ENCODE measurements at regions not wholly inside any gene's neighbourhood (a gene's known extent, or its start where the extent isn't known, plus 50 kb on each side); places are given as distances from the start of the nearest gene placed in this dataset.

GRCh38 chr2:111689941-111690340 is 194.1 kb downstream of the ANAPC1 start:
- in situ Hi-C loops (cut with MboI; ENCODE audit: low sequenced_read_pairs): no loop called here
- CTCF ChIA-PET: no interaction called here
- H4K5ac ChIP-seq (ENCODE audit: low read depth, low read length): no peak overlapping the region

More at GRCh38 chr2:111689941-111690340, 194.1 kb downstream of the ANAPC1 start:
- no TSS peak for BruUV-seq (replicated peaks)
- no peak for TF ChIP-seq CHD1 (IDR thresholded peaks at IDR 0.05; ENCODE audit: low read depth, low read length)
- TF ChIP-seq ELK1 (IDR thresholded peaks at IDR 0.05; ENCODE audit: borderline replicate concordance, low read depth, low read length): no peak
- TF ChIP-seq RCOR1 (IDR thresholded peaks at IDR 0.05; ENCODE audit: insufficient replicate concordance, low read length): no peak
- no peak for TF ChIP-seq MAZ (IDR thresholded peaks at IDR 0.05; ENCODE audit: borderline replicate concordance, low read depth, low read length)
- TF ChIP-seq FOS (IDR thresholded peaks at IDR 0.05; ENCODE audit: low read depth, low read length): no peak
- TF ChIP-seq MAFK (IDR thresholded peaks at IDR 0.05; ENCODE audit: low read depth, low read length): no peak
- no peak for TF ChIP-seq CTCF (conservative IDR thresholded peaks at IDR 0.05; ENCODE audit: low read depth, low read length)
- no peak for TF ChIP-seq RAD21 (IDR thresholded peaks at IDR 0.05; ENCODE audit: low read length)
- TF ChIP-seq BHLHE40 (IDR thresholded peaks at IDR 0.05; ENCODE audit: low read depth, low read length): no peak
- TF ChIP-seq RFX5 (IDR thresholded peaks at IDR 0.05; ENCODE audit: low read depth, low read length): no peak
- TF ChIP-seq MXI1 (IDR thresholded peaks at IDR 0.05; ENCODE audit: borderline replicate concordance, low read depth, low read length): no peak
- TF ChIP-seq CEBPB (IDR thresholded peaks at IDR 0.05; ENCODE audit: low read depth, low read length): no peak
- Histone ChIP-seq H3K79me1 (ENCODE audit: low read depth in 1 of 2, low read length in 2 of 2) (no peaks in the 10 kb centered on the region), H2BK120ac (ENCODE audit: low read depth, low read length) (no peak overlapping the region), H2AK5ac (ENCODE audit: low read depth, low read length) (no peak overlapping the region), H2BK20ac (ENCODE audit: low read depth, low read length) (no peak overlapping the region), H3K4me3 (ENCODE audit: insufficient read depth, low read depth, low read length) (no peak overlapping the region), H3K4me2 (ENCODE audit: low read depth, low read length) (no peak overlapping the region), H4K20me1 (ENCODE audit: insufficient read depth, low read length) (no peaks in the 10 kb centered on the region), H3K36me3 (ENCODE audit: control insufficient read depth, insufficient read depth, low read length) (no peaks in the 10 kb centered on the region), H3K9me1 (ENCODE audit: insufficient read depth, low read length) (no peaks in the 10 kb centered on the region), H3K27me3 (ENCODE audit: control insufficient read depth, insufficient read depth, low read length) (peaks cover 28% of the 10 kb centered on the region), H3K23ac (ENCODE audit: low read depth, low read length) (no peak overlapping the region), H3K14ac (replicated peaks; ENCODE audit: low read depth, low read length) (no peak overlapping the region), H3K4ac (ENCODE audit: low read depth, low read length) (no peak overlapping the region), H4K91ac (ENCODE audit: insufficient read depth, low read depth, low read length) (no peak overlapping the region), H3K9me3 (ENCODE audit: control insufficient read depth, insufficient read depth, low read length) (peaks cover 2% of the 10 kb centered on the region), H3K18ac (ENCODE audit: low read depth, low read length) (no peak overlapping the region), H3K56ac (ENCODE audit: extremely low read depth, insufficient read depth, low read length) (no peak overlapping the region), H3K4me1 (ENCODE audit: control insufficient read depth, insufficient read depth, low read length) (no peaks in the 10 kb centered on the region), H2AK9ac (replicated peaks; ENCODE audit: low read depth, low read length, poor library complexity) (no peak overlapping the region), H2BK5ac (ENCODE audit: low read depth, low read length, poor library complexity, severe bottlenecking) (no peak overlapping the region), H3K9ac (ENCODE audit: low read depth, low read length) (no peak overlapping the region), H4K8ac (ENCODE audit: low read depth in 2 of 2, low read length in 2 of 2) (no peak overlapping the region), H3K27ac (ENCODE audit: insufficient read depth, low read length) (no peak overlapping the region), H2BK15ac (ENCODE audit: low read depth, low read length) (no peak overlapping the region), H2AFZ (replicated peaks; ENCODE audit: low read length, poor library complexity) (no peak overlapping the region)
- ATAC-seq (ENCODE audit: low read depth) (no peak), DNase-seq (no peak)
- WGBS, 2 experiments (ENCODE audit: extremely low coverage in 2 of 2, insufficient read length in 1 of 2): no CpG with 5 or more reads among the region's 5 CpGs
- dilution Hi-C loops (cut with HindIII; ENCODE audit: low sequenced_read_pairs, unreplicated experiment) (no loop called here), intact Hi-C loops (cut with micrococcal nuclease) (no loop called here)
- POLR2A ChIA-PET (ENCODE audit: unreplicated experiment): no interaction called here
